GM12878 (cell line): ENCODE measurements at regions not wholly inside any gene's neighbourhood (a gene's known extent, or its start where the extent isn't known, plus 50 kb on each side); places are given as distances from the start of the nearest gene placed in this dataset.

Source experiments
- ATAC-seq: fragments of 200-7000 bp; cut with Tn5 transposase; 3 replicates; pipeline ENCODE4 v1.9.1; 2020; ENCODE audit warnings: mild to moderate bottlenecking, moderate library complexity
- BruUV-seq: library from RNA; stranded (reverse); fragments of 400-500 nt; replicated peaks from 2 replicates; lab custom pipeline; 2021; lab: Mats Ljungman, UMichigan
- CTCF ChIA-PET: fragments of 300-600 bp; sonication (Branson Sonifier 250); formaldehyde crosslinking; extraction: SDS; loops from one replicate; lab custom pipeline; 2021; ENCODE audit warnings: inconsistent platforms; lab: Yijun Ruan, JAX
- POLR2A ChIA-PET: fragments of 350-600 bp; formaldehyde crosslinking; extraction: SDS; loops from one replicate; lab custom pipeline; 2021; ENCODE audit warnings: inconsistent platforms; lab: Charles Lee
- RAD21 ChIA-PET: fragments of 300-600 bp; sonication (Branson Sonifier 250); formaldehyde crosslinking; loops from one replicate; lab custom pipeline; 2023; ENCODE audit warnings: antibody characterized with exemption; ENCODE audit not compliant: unreplicated experiment; lab: Charles Lee
- SMC1A ChIA-PET: fragments of 300-600 bp; sonication (Branson Sonifier 250); formaldehyde crosslinking; loops from one replicate; lab custom pipeline; 2023; ENCODE audit not compliant: unreplicated experiment, uncharacterized antibody; lab: Charles Lee
- DNase-seq: peaks from one replicate; pipeline ENCODE4 v3.0.0-alpha.2; 2011; ENCODE audit warnings: low read depth, low spot score
- FAIRE-seq: peaks from 3 replicates; lab custom pipeline; 2011; peaks lifted over from hg19 to GRCh38; lab: Jason Lieb, UNC
- H2AFZ ChIP-seq: 2 replicates; pipeline ENCODE4 v1.6.0; 2011; ENCODE audit warnings: low read depth, low read length, control low read depth; ENCODE audit not compliant: control insufficient read depth
- H3K27ac ChIP-seq: 2 replicates; pipeline ENCODE4 v1.5.1; 2011; ENCODE audit warnings: control low read depth; ENCODE audit not compliant: control insufficient read depth, insufficient read depth
- H3K27me3 ChIP-seq, 2 experiments: replicated peaks in 1 of 2; 2 replicates each; pipeline versions ENCODE4 v1.6.0 to v1.6.1; 2011; ENCODE audit warnings: low read length in 1 of 2; ENCODE audit not compliant: control insufficient read depth in 2 of 2, insufficient read depth in 2 of 2
- H3K36me3 ChIP-seq, 2 experiments: 2 replicates each; pipeline ENCODE4 v1.5.1; 2011; ENCODE audit warnings: low read length in 1 of 2; ENCODE audit not compliant: control insufficient read depth in 2 of 2, insufficient read depth in 2 of 2
- H3K4me1 ChIP-seq: 2 replicates; pipeline ENCODE4 v1.6.1; 2011; ENCODE audit warnings: mild to moderate bottlenecking, low read length, moderate library complexity, mixed read lengths; ENCODE audit not compliant: control insufficient read depth, insufficient read depth
- H3K4me2 ChIP-seq: 2 replicates; pipeline ENCODE4 v1.6.0; 2011; ENCODE audit warnings: control low read depth; ENCODE audit not compliant: control insufficient read depth, insufficient read depth
- H3K4me3 ChIP-seq: fragments of 200-600 bp; sonication (generic); 2 replicates; pipeline ENCODE4 v1.5.1; 2016
- H3K79me2 ChIP-seq: 2 replicates; pipeline ENCODE4 v1.6.0; 2011; ENCODE audit warnings: low read length; ENCODE audit not compliant: control insufficient read depth, insufficient read depth
- H3K9ac ChIP-seq: 2 replicates; pipeline ENCODE4 v1.8.0; 2011; ENCODE audit warnings: low read length, control low read depth, mixed read lengths; ENCODE audit not compliant: control insufficient read depth, insufficient read depth
- H3K9me3 ChIP-seq: replicated peaks from 3 replicates; pipeline ENCODE4 v1.5.1; 2011; ENCODE audit warnings: mild to moderate bottlenecking, low read length; ENCODE audit not compliant: control insufficient read depth, insufficient read depth
- H4K20me1 ChIP-seq: 2 replicates; pipeline ENCODE4 v1.6.0; 2011; ENCODE audit not compliant: control insufficient read depth, insufficient read depth
- BACH1 ChIP-seq: fragments of 450-650 bp; IDR thresholded peaks from 2 replicates; pipeline ENCODE4 v1.6.1; 2017; ENCODE audit warnings: mild to moderate bottlenecking, borderline replicate concordance
- FOXK2 ChIP-seq: fragments of 450-650 bp; IDR thresholded peaks from 2 replicates; pipeline ENCODE4 v1.6.1; 2017; ENCODE audit warnings: mild to moderate bottlenecking, moderate library complexity
- IRF4 ChIP-seq: IDR thresholded peaks from 2 replicates; pipeline ENCODE4 v1.6.1; 2011; ENCODE audit warnings: low read depth, low read length
- MXI1 ChIP-seq: fragments of 150-350 bp; IDR thresholded peaks from 2 replicates; pipeline ENCODE4 v1.6.1; 2011; ENCODE audit warnings: low read depth, mild to moderate bottlenecking, inconsistent platforms, low read length, improper control_type of control experiment
- NR2C2 ChIP-seq: IDR thresholded peaks from 2 replicates; pipeline ENCODE4 v1.6.1; 2011; ENCODE audit warnings: borderline replicate concordance, low read depth; ENCODE audit not compliant: control insufficient read depth, insufficient read length
- RELA ChIP-seq: fragments of 450-650 bp; IDR thresholded peaks from 2 replicates; pipeline ENCODE4 v1.8.0; 2014; ENCODE audit warnings: borderline replicate concordance; ENCODE audit not compliant: partially characterized antibody
- REST ChIP-seq: IDR thresholded peaks from 2 replicates; pipeline ENCODE4 v1.6.1; 2012; ENCODE audit warnings: mild to moderate bottlenecking, low read depth, low read length
- SREBF2 ChIP-seq: IDR thresholded peaks from 2 replicates; pipeline ENCODE4 v1.6.1; 2012; ENCODE audit warnings: mild to moderate bottlenecking, low read length
- SUZ12 ChIP-seq: fragments of 200-600 bp; sonication (generic); IDR thresholded peaks from one replicate; pipeline ENCODE4 v1.6.1; 2018; ENCODE audit warnings: antibody characterized with exemption, mild to moderate bottlenecking; ENCODE audit not compliant: unreplicated experiment
- ZNF274 ChIP-seq: IDR thresholded peaks from one replicate; pipeline ENCODE4 v1.8.0; 2011; ENCODE audit not compliant: insufficient read length, insufficient read depth
- ZNF687 ChIP-seq: fragments of 450-650 bp; IDR thresholded peaks from 2 replicates; pipeline ENCODE4 v1.6.1; 2017; ENCODE audit warnings: mild to moderate bottlenecking, moderate library complexity
- WGBS: methylation state at CpG from one replicate; pipeline ENCODE4 v1.1.6; 2016; ENCODE audit warnings: low lambda C conversion rate; ENCODE audit not compliant: insufficient replicate concordance, insufficient coverage; ENCODE audit errors: missing lambda C conversion rate; 5-methylcytosine and 5-hydroxymethylcytosine counted together
- in situ Hi-C: fragments of 300-500 bp; cut with MboI; formaldehyde crosslinking; loops from 9 replicates; pipeline ENCODE4 v1.14.3; 2018; ENCODE audit warnings: mixed read lengths
- intact Hi-C: fragments of 100-400 bp; cut with micrococcal nuclease; formaldehyde crosslinking; loops from one replicate; pipeline ENCODE4 v1.14.2; 2022; ENCODE audit not compliant: unreplicated experiment

- TF ChIP-seq NR2C2 = no peak
- H3K36me3 ChIP-seq = no peaks in the 10 kb centered on the region
- H3K4me1 ChIP-seq = no peaks in the 10 kb centered on the region
- no peaks in the 10 kb centered on the region for H4K20me1 ChIP-seq
- H3K9ac ChIP-seq = no peak overlapping the region
- H3K27ac ChIP-seq = no peak overlapping the region
- no peaks in the 10 kb centered on the region for H3K79me2 ChIP-seq
- ChIA-PET CTCF (interaction anchor here (1.6 kb wide), 1 partner anchor 14 kb away, joined by 5 read pairs; no protein-coding TSS in a partner anchor), SMC1A (no interaction called here), RAD21 (no interaction called here), POLR2A (no interaction called here)
- BruUV-seq = no TSS peak
- intact Hi-C loops (no loop called here), in situ Hi-C loops (no loop called here)
- no peak for FAIRE-seq
- no peak overlapping the region for H3K4me2 ChIP-seq
- H3K9me3 ChIP-seq = no peaks in the 10 kb centered on the region
- H3K27me3 ChIP-seq = no peaks in the 10 kb centered on the region; a peak in 1 of 4 replicates
- no peak overlapping the region for H2AFZ ChIP-seq
- ATAC-seq = no peak
- H3K4me3 ChIP-seq = no peak overlapping the region
- 7% methylated on average over 1 of the region's 1 CpG for WGBS
- no peak for DNase-seq
These were observed 323.4 kb downstream of the RAB38 start for GRCh38 chr11:87851827-87852226.

- CTCF ChIA-PET = interaction anchor here (1.6 kb wide), 1 partner anchor 14 kb away, joined by 5 read pairs; no protein-coding TSS in a partner anchor
- no TSS peak for BruUV-seq
- TF ChIP-seq ZNF274 (no peak), REST (no peak), BACH1 (no peak), IRF4 (no peak), FOXK2 (no peak), SUZ12 (no peak), SREBF2 (no peak), MXI1 (no peak), RELA (no peak), ZNF687 (no peak)
These were observed 324.0 kb downstream of the RAB38 start for GRCh38 chr11:87851234-87851633.

More at GRCh38 chr11:87851234-87851633, 324.0 kb downstream of the RAB38 start:
- Histone ChIP-seq H3K4me1 (no peaks in the 10 kb centered on the region), H3K27ac (no peak overlapping the region), H3K36me3 (no peaks in the 10 kb centered on the region), H3K9me3 (no peaks in the 10 kb centered on the region), H3K27me3 (no peaks in the 10 kb centered on the region; a peak in 1 of 4 replicates), H2AFZ (no peak overlapping the region), H3K79me2 (no peaks in the 10 kb centered on the region), H4K20me1 (no peaks in the 10 kb centered on the region), H3K9ac (no peak overlapping the region), H3K4me3 (no peak overlapping the region), H3K4me2 (no peak overlapping the region)
- in situ Hi-C loops (no loop called here), intact Hi-C loops (no loop called here)
- no peak for DNase-seq
- ATAC-seq = no peak
- ChIA-PET POLR2A (no interaction called here), RAD21 (no interaction called here), SMC1A (interaction anchor here (0.9 kb wide), 1 partner anchor 17 kb away, joined by 3 read pairs; no protein-coding TSS in a partner anchor)
- no peak for FAIRE-seq
- WGBS = 23% methylated on average over 2 of the region's 2 CpGs
